ENCODE measurements at regions not wholly inside any gene's neighbourhood (a gene's known extent, or its start where the extent isn't known, plus 50 kb on each side); places are given as distances from the start of the nearest gene placed in this dataset.

- Histone ChIP-seq H3F3A (ENCODE audit: low read length, unreplicated experiment) (peaks cover 4% of the 10 kb centered on the region), H3K36me3 (ENCODE audit: low read depth, low read length) (no peaks in the 10 kb centered on the region), H3K4me1 (ENCODE audit: insufficient read depth, low read length) (peaks cover 9% of the 10 kb centered on the region), H3K4me2 (ENCODE audit: low read length) (no peak overlapping the region), H3K9ac (ENCODE audit: low read length) (no peak overlapping the region), H3K27ac (ENCODE audit: low read length) (no peak overlapping the region), H3K4me3 (ENCODE audit: low read length) (no peak overlapping the region), H3K9me3 (ENCODE audit: low read length) (no peaks in the 10 kb centered on the region), H3K9me2 (replicated peaks; ENCODE audit: low read length) (no peaks in the 10 kb centered on the region), H3K79me2 (ENCODE audit: low read length) (no peaks in the 10 kb centered on the region), H4K20me1 (ENCODE audit: low read length) (no peaks in the 10 kb centered on the region), H3K27me3 (ENCODE audit: low read length) (no peaks in the 10 kb centered on the region), H2AFZ (ENCODE audit: low read length) (no peak overlapping the region)
- ChIA-PET CTCF (no interaction called here), POLR2A (ENCODE audit: unreplicated experiment) (no interaction called here)
- BruUV-seq (replicated peaks), result no TSS peak
- intact Hi-C loops (cut with micrococcal nuclease), result no loop called here
- TF ChIP-seq EZH2phosphoT487 (IDR thresholded peaks at IDR 0.05; ENCODE audit: borderline replicate concordance, low read length), result no peak
- TF ChIP-seq EZH2 (IDR thresholded peaks at IDR 0.05; ENCODE audit: low read length, unreplicated experiment), result no peak
- TF ChIP-seq CTCF (conservative IDR thresholded peaks at IDR 0.05; ENCODE audit: low read depth, low read length), result no peak
- DNase-seq (no peak), ATAC-seq (no peak)
These were observed 482.6 kb downstream of the EPM2A start for GRCh38 chr6:145252737-145253136.

DNA sequence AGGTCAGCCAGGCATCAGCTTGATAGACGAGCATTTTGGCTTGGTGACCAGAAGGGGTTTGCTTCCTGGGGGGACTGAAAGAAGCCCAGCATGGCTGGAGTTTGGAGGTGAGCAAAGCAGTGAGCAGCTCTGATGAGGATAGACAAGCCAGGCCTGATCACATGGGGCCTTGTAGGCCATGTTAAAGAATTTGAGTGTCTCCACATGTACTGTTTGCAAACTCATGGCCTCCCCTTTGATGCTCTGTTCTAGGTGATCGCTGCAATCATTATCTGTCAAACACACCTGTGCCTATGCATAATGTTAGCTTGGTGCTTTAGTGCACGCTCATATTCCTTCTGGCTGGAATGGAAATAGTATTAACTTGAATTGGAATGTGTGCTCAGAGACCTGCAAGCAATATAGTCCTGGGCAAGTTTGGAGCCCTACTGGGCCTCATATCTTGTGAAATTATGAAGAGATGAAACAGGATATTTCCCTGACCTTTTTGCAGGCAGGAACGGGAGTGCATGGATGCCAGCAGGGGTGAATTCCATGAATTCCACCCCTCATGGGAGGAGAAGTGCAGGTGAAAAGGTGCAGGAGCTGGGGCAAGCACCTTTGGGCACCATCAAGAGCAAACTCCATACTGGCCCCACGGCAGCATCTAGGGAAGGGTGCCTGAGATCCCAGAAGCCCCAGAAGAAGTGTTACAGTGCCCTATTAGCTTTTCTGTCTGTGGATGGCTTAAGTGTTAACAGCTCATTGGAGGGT, 480.5 kb downstream of the EPM2A start:
- H3K9me3 ChIP-seq (ENCODE audit: low read length), result no peaks in the 10 kb centered on the region
- POLR2A ChIA-PET (ENCODE audit: unreplicated experiment), result no interaction called here
- DNase-seq, result no peak
- intact Hi-C loops (cut with micrococcal nuclease), result no loop called here
- H2AFZ ChIP-seq (ENCODE audit: low read length), result no peak overlapping the region
- H4K20me1 ChIP-seq (ENCODE audit: low read length), result no peaks in the 10 kb centered on the region
- H3K4me3 ChIP-seq (ENCODE audit: low read length), result no peak overlapping the region
- no peak for ATAC-seq
- no peaks in the 10 kb centered on the region for H3K36me3 ChIP-seq (ENCODE audit: low read depth, low read length)
- no peaks in the 10 kb centered on the region for H3K27me3 ChIP-seq (ENCODE audit: low read length)
- BruUV-seq (replicated peaks), result no TSS peak
- TF ChIP-seq EZH2 (IDR thresholded peaks at IDR 0.05; ENCODE audit: low read length, unreplicated experiment) (no peak), EZH2phosphoT487 (IDR thresholded peaks at IDR 0.05; ENCODE audit: borderline replicate concordance, low read length) (no peak), CTCF (conservative IDR thresholded peaks at IDR 0.05; ENCODE audit: low read depth, low read length) (no peak)
- H3K4me2 ChIP-seq (ENCODE audit: low read length), result no peak overlapping the region
- H3F3A ChIP-seq (ENCODE audit: low read length, unreplicated experiment), result no peaks in the 10 kb centered on the region
- H3K9me2 ChIP-seq (replicated peaks; ENCODE audit: low read length), result no peaks in the 10 kb centered on the region
- no peak overlapping the region for H3K9ac ChIP-seq (ENCODE audit: low read length)
- H3K79me2 ChIP-seq (ENCODE audit: low read length), result no peaks in the 10 kb centered on the region
- no peak overlapping the region for H3K27ac ChIP-seq (ENCODE audit: low read length)
- CTCF ChIA-PET, result no interaction called here
- H3K4me1 ChIP-seq (ENCODE audit: insufficient read depth, low read length), result no peaks in the 10 kb centered on the region

GRCh38 chr6:145257704-145258103, 477.6 kb downstream of the EPM2A start:
- ChIA-PET CTCF (no interaction called here), POLR2A (ENCODE audit: unreplicated experiment) (no interaction called here)
- Histone ChIP-seq H3K4me2 (ENCODE audit: low read length) (no peak overlapping the region), H2AFZ (ENCODE audit: low read length) (no peak overlapping the region), H3K79me2 (ENCODE audit: low read length) (no peaks in the 10 kb centered on the region), H3K4me1 (ENCODE audit: insufficient read depth, low read length) (no peaks in the 10 kb centered on the region), H3K4me3 (ENCODE audit: low read length) (no peak overlapping the region), H4K20me1 (ENCODE audit: low read length) (no peaks in the 10 kb centered on the region), H3K9me2 (replicated peaks; ENCODE audit: low read length) (no peaks in the 10 kb centered on the region), H3K36me3 (ENCODE audit: low read depth, low read length) (no peaks in the 10 kb centered on the region), H3K27ac (ENCODE audit: low read length) (no peak overlapping the region), H3K9me3 (ENCODE audit: low read length) (no peaks in the 10 kb centered on the region), H3K27me3 (ENCODE audit: low read length) (no peaks in the 10 kb centered on the region), H3F3A (ENCODE audit: low read length, unreplicated experiment) (no peaks in the 10 kb centered on the region), H3K9ac (ENCODE audit: low read length) (no peak overlapping the region)
- intact Hi-C loops (cut with micrococcal nuclease), result no loop called here
- TF ChIP-seq EZH2 (IDR thresholded peaks at IDR 0.05; ENCODE audit: low read length, unreplicated experiment), result no peak
- no peak for TF ChIP-seq CTCF (conservative IDR thresholded peaks at IDR 0.05; ENCODE audit: low read depth, low read length)
- TF ChIP-seq EZH2phosphoT487 (IDR thresholded peaks at IDR 0.05; ENCODE audit: borderline replicate concordance, low read length), result no peak
- DNase-seq (no peak), ATAC-seq (no peak)
- BruUV-seq (replicated peaks), result no TSS peak

All from PC-3 (cell line).